ENCODE measurements at regions not wholly inside any gene's neighbourhood (a gene's known extent, or its start where the extent isn't known, plus 50 kb on each side); places are given as distances from the start of the nearest gene placed in this dataset.

DNA sequence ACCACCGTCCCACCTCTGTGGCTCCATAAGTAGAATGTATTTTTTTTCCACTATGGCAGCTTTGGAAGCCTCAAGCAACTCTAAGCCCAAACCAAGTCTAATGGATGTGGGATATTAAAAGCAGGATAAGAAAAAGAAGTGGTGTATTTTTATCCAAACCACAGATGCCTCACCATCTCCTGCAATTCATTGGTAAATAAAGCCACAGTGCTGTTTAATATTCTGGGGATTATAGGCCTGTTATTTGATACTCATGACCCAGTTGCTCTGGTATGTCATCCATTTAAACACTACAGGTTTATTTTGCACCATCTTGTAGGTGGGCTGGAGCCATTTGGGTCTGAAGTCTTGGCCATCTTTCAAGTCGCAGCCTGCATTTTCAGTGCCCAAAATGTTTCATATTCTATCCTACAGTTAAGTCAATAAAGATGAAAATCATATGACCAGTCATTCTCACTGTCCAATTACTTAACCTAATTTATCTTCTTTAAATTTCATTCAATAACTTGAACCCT lies 279.5 kb upstream of the EPHA4 start:
- TF ChIP-seq, protein P1, sequence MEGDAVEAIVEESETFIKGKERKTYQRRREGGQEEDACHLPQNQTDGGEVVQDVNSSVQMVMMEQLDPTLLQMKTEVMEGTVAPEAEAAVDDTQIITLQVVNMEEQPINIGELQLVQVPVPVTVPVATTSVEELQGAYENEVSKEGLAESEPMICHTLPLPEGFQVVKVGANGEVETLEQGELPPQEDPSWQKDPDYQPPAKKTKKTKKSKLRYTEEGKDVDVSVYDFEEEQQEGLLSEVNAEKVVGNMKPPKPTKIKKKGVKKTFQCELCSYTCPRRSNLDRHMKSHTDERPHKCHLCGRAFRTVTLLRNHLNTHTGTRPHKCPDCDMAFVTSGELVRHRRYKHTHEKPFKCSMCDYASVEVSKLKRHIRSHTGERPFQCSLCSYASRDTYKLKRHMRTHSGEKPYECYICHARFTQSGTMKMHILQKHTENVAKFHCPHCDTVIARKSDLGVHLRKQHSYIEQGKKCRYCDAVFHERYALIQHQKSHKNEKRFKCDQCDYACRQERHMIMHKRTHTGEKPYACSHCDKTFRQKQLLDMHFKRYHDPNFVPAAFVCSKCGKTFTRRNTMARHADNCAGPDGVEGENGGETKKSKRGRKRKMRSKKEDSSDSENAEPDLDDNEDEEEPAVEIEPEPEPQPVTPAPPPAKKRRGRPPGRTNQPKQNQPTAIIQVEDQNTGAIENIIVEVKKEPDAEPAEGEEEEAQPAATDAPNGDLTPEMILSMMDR (conservative IDR thresholded peaks at IDR 0.05; ENCODE audit: low read depth, low read length) = no peak
- TF ChIP-seq RAD21 (IDR thresholded peaks at IDR 0.05; ENCODE audit: low read length) (no peak), CEBPB (IDR thresholded peaks at IDR 0.05; ENCODE audit: low read depth, low read length) (no peak), MAZ (IDR thresholded peaks at IDR 0.05; ENCODE audit: borderline replicate concordance, low read depth, low read length) (no peak), MAFK (IDR thresholded peaks at IDR 0.05; ENCODE audit: low read depth, low read length) (no peak), CHD1 (IDR thresholded peaks at IDR 0.05; ENCODE audit: low read depth, low read length) (no peak), FOS (IDR thresholded peaks at IDR 0.05; ENCODE audit: low read depth, low read length) (no peak), BHLHE40 (IDR thresholded peaks at IDR 0.05; ENCODE audit: low read depth, low read length) (no peak), POLR2A (IDR thresholded peaks at IDR 0.05; ENCODE audit: low read depth, low read length) (no peak), MXI1 (IDR thresholded peaks at IDR 0.05; ENCODE audit: borderline replicate concordance, low read depth, low read length) (no peak), RFX5 (IDR thresholded peaks at IDR 0.05; ENCODE audit: low read depth, low read length) (no peak), SMC3 (IDR thresholded peaks at IDR 0.05; ENCODE audit: low read depth, low read length) (no peak), NFE2L2 (IDR thresholded peaks at IDR 0.05; ENCODE audit: low read depth, low read length) (no peak)
- TF ChIP-seq, protein P2, sequence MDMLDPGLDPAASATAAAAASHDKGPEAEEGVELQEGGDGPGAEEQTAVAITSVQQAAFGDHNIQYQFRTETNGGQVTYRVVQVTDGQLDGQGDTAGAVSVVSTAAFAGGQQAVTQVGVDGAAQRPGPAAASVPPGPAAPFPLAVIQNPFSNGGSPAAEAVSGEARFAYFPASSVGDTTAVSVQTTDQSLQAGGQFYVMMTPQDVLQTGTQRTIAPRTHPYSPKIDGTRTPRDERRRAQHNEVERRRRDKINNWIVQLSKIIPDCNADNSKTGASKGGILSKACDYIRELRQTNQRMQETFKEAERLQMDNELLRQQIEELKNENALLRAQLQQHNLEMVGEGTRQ (IDR thresholded peaks at IDR 0.05; ENCODE audit: low read depth, low read length) = no peak
